Frontal cortex (tissue), 3 donors: ENCODE measurements at regions not wholly inside any gene's neighbourhood (a gene's known extent, or its start where the extent isn't known, plus 50 kb on each side); places are given as distances from the start of the nearest gene placed in this dataset.

Experiments
- DNase-seq, 2 donors: peaks; one replicate each; pipeline ENCODE4 v3.0.0; 2012; ENCODE audit warnings: low spot score in 2 of 2
- FAIRE-seq: peaks from 2 replicates; lab custom pipeline; 2012; peaks lifted over from hg19 to GRCh38; lab: Jason Lieb, UNC
- donor health status: control.
- donor health status: control.
- donor health status: control.

- DNase-seq (no peak), FAIRE-seq (no peak)
These were observed 250.3 kb downstream of the SLC4A3 start for GRCh38 chr2:219877728-219878127.

DNA sequence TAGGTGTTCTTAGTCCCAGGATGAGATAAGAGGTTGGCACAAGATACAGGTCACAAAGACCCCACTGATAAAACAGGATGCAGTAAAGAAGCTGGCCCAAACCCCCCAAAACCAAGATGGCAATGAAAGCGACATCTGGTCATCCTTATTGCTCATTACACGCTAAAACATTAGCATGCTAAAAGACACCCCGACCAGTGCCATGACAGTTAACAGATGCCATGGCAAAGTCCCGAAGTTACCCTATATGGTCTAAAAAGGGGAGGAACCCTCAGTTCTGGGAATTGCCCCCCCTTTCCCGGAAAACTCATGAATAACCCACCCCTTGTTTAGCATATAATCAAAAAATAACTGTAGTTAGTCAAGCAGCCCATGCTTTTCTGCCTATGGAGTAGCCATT lies 251.1 kb downstream of the SLC4A3 start:
- FAIRE-seq (no peak), DNase-seq (no peak)

- DNase-seq (no peak), FAIRE-seq (no peak)
These were observed 254.4 kb downstream of the SLC4A3 start for GRCh38 chr2:219881851-219882250.

DNA sequence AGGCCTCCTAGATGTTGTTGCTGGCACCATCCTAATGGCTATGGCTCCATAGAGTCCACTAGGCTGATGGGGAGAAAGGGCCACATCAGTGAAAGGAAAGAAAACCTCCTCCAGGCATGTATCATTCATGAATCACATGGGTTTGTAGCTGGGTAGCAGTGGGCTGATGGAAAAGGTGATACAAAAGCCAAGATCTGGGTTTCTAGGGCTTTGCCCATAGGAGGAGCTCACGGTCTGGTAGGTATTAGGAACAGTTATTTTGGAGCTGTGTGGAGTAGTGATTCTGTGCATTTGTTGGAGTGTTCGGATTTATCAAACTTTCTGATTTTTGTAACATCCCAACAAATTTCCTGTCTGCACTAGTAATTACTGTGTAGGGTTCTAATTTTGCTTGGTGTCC lies 259.2 kb downstream of the SLC4A3 start:
- no peak for DNase-seq
- FAIRE-seq = no peak

GRCh38 chr2:219887870-219888269 lies 260.4 kb downstream of the SLC4A3 start:
- DNase-seq (no peak), FAIRE-seq (no peak)

- FAIRE-seq = no peak
These were observed 266.1 kb downstream of the SLC4A3 start for GRCh38 chr2:219893541-219893940.

GRCh38 chr2:219897456-219897855 lies 270.0 kb downstream of the SLC4A3 start:
- FAIRE-seq (no peak), DNase-seq (no peak)

More at GRCh38 chr2:219893541-219893940, 266.1 kb downstream of the SLC4A3 start:
- DNase-seq = no peak

- FAIRE-seq = no peak
These were observed 273.7 kb downstream of the SLC4A3 start for GRCh38 chr2:219901155-219901554.

GRCh38 chr2:219902891-219903552 lies 275.6 kb downstream of the SLC4A3 start:
- FAIRE-seq (no peak), DNase-seq (no peak)

More at GRCh38 chr2:219901155-219901554, 273.7 kb downstream of the SLC4A3 start:
- DNase-seq = no peak

GRCh38 chr2:219905640-219906039 lies 278.2 kb downstream of the SLC4A3 start:
- FAIRE-seq (no peak), DNase-seq (no peak)

GRCh38 chr2:219906114-219907010 lies 278.9 kb downstream of the SLC4A3 start:
- DNase-seq (no peak), FAIRE-seq (no peak)

DNA sequence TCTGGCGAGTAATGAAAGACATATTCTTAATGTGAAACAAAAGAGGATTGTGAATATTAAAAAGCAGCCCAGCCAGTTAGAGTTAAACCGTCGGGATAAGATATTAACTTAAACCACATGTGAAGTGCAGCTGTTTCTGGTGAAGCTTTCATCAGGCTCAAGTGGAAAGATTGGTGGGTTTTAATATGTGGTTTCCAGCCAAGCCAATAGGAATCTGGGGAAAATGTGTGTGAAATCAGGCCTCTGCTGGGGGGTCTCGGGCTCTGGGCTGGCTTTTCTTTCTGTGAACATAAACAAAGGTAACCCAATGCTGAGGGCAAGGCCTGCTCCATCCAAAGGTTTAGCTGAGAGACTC lies 279.6 kb downstream of the SLC4A3 start:
- FAIRE-seq = no peak
- no peak for DNase-seq

- FAIRE-seq (no peak), DNase-seq (no peak)
These were observed 281.1 kb downstream of the SLC4A3 start for GRCh38 chr2:219908538-219908937.

- DNase-seq (no peak), FAIRE-seq (no peak)
These were observed 284.1 kb downstream of the SLC4A3 start for GRCh38 chr2:219911541-219911940.

DNA sequence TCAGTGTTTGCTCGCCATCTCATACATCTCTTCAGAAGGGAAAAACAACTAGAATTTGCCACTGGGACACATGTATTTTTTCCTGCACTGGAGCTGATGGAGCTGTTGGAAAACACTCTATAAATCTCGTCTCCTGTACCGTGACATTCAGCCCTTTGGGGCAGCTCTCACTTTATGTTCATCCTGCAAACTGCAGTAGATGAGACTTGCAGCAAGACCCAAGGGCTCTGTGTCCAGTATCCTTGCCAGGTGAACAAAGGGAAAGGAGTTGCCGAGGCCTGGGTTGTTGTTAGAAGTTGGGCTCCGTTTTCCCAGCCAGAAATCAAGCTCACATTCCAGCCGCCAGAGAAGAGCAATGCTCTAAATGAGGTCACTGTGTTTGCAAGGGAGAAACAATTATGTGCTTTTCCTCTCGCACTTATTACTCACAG lies 285.1 kb downstream of the SLC4A3 start:
- FAIRE-seq = no peak

DNA sequence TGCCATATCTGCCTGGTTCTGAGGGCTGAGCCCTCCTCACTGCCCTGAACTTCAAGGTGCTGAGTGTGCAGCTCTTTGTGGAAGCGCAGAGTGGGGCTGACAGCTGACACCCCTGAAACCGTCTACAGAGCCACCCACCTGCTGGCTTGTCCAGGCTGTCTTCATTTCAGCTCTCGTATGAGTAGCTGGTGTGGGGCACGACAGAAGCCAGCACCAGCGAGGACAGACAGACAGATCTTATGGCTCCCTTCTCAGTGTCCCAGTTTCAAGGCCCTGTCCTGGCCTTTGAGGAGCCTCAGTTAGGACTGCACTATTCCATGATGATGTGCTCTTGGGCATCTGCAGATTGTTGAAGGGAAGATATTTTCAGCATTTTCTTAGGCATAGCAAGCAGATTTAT lies 287.1 kb downstream of the SLC4A3 start:
- no peak for FAIRE-seq
- no peak for DNase-seq

More for the DNA sequence above, 285.1 kb downstream of the SLC4A3 start:
- peak in 1 of 2 donors; percentile 30 for DNase-seq

DNA sequence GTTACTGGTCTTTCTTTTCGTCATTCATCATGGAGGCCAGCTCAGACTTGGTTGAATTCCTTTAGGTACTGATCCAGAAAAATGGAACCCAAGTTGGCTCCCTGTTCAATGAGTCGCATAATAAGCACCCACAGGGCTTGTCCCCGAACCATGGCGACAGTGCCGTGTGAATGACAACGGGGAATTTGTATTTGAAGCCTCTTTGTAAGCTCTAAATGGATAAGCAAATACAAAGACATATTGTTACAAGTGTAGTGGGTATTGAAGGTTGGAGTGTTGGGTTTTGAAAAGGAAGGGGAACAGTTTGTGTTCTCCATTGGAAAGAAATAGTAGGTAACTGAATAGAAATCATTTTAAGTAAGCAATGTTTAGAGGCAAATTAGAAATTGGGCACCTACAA lies 288.9 kb downstream of the SLC4A3 start:
- DNase-seq (no peak), FAIRE-seq (no peak)

DNA sequence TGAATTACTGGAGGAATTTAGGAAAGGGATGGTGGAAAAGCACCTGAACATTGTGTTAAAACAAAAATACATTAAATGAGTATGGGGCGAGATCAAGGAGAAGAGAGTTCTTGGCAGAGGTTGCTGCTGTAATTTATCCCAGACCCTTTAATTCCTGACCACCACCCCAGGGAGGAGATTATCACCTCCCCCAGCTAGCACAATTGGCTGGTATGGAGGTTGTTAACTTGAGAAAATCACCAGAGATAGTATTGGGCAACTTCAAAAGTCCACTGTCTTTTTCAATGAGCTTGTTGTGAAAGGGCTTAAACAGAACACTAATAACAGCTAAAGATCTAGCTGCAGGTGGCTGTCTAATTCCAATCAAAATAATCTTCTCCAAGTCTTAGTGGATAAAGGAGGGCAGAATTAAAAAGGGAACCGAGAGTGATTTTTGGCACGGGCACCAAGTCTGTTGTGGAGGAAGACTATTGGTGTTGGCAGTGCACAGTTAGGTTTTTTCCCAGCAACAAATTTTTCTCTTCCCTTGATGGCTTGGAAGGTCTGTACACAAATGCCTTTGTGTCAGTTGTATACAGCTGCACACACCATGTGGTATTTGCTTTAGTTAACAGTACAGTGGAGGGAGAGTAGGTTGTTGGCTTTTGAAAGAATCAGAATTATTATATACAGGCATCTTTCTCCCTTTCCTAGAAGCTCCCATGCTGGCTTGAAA lies 289.5 kb downstream of the SLC4A3 start:
- FAIRE-seq = no peak
- DNase-seq = no peak

- DNase-seq (no peak), FAIRE-seq (no peak)
These were observed 290.8 kb downstream of the SLC4A3 start for GRCh38 chr2:219918254-219918653.

GRCh38 chr2:219918944-219919343 lies 291.5 kb downstream of the SLC4A3 start:
- FAIRE-seq = no peak
- DNase-seq = no peak

- no peak for FAIRE-seq
- DNase-seq = no peak
These were observed 292.1 kb downstream of the SLC4A3 start for GRCh38 chr2:219919506-219919905.
